Keratinocyte (primary cell): ENCODE measurements at regions not wholly inside any gene's neighbourhood (a gene's known extent, or its start where the extent isn't known, plus 50 kb on each side); places are given as distances from the start of the nearest gene placed in this dataset.

Experiments
- DNase-seq: peaks from one replicate; pipeline ENCODE4 v3.0.0-alpha.2; 2011; ENCODE audit warnings: low read depth, missing footprints, low spot score
- FAIRE-seq: peaks from 2 replicates; lab custom pipeline; 2011; peaks lifted over from hg19 to GRCh38; lab: Jason Lieb, UNC
- H2AFZ ChIP-seq: 2 replicates; pipeline ENCODE4 v1.6.0; 2012; ENCODE audit warnings: low read length, control low read depth, inconsistent platforms; ENCODE audit not compliant: control insufficient read depth
- H3K27ac ChIP-seq: 2 replicates; pipeline ENCODE4 v1.5.1; 2011; ENCODE audit warnings: low read length; ENCODE audit not compliant: control insufficient read depth, insufficient read depth
- H3K27me3 ChIP-seq: 3 replicates; pipeline ENCODE4 v1.6.0; 2011; ENCODE audit warnings: low read length; ENCODE audit not compliant: control insufficient read depth, insufficient read depth; ENCODE audit errors: extremely low read depth
- H3K36me3 ChIP-seq, 2 experiments: 2 replicates in 1 of 2; 3 replicates in 1 of 2; pipeline ENCODE4 v1.5.1; 2011; ENCODE audit warnings: low read length in 2 of 2, mild to moderate bottlenecking in 1 of 2; ENCODE audit not compliant: control insufficient read depth in 2 of 2, insufficient read depth in 2 of 2; ENCODE audit errors: extremely low read depth in 1 of 2
- H3K4me1 ChIP-seq: 3 replicates; pipeline ENCODE4 v1.5.1; 2011; ENCODE audit warnings: low read length; ENCODE audit not compliant: control insufficient read depth, insufficient read depth; ENCODE audit errors: extremely low read depth
- H3K4me2 ChIP-seq: 3 replicates; pipeline ENCODE4 v1.6.0; 2011; ENCODE audit warnings: low read depth, low read length; ENCODE audit not compliant: control insufficient read depth, insufficient read depth; ENCODE audit errors: extremely low read depth
- H3K4me3 ChIP-seq, 3 experiments: fragments of 200-600 bp in 1 of 3; sonication (generic) in 1 of 3; 2 replicates in 2 of 3; 3 replicates in 1 of 3; pipeline ENCODE4 v1.5.1; 2011 to 2016; ENCODE audit warnings: low read length in 3 of 3, mild to moderate bottlenecking in 3 of 3, control low read depth in 2 of 3, inconsistent platforms in 1 of 3, low read depth in 1 of 3, mixed read lengths in 1 of 3, mixed run types in 1 of 3, moderate library complexity in 1 of 3; ENCODE audit not compliant: control insufficient read depth in 2 of 3, insufficient read depth in 2 of 3; ENCODE audit errors: extremely low read depth in 1 of 3
- H3K79me2 ChIP-seq: 2 replicates; pipeline ENCODE4 v1.6.0; 2012; ENCODE audit warnings: low read length; ENCODE audit not compliant: control insufficient read depth, insufficient read depth
- H3K9ac ChIP-seq: 3 replicates; pipeline ENCODE4 v1.6.0; 2011; ENCODE audit warnings: low read length; ENCODE audit not compliant: control insufficient read depth, insufficient read depth; ENCODE audit errors: extremely low read depth
- H3K9me1 ChIP-seq: 3 replicates; pipeline ENCODE4 v1.6.0; 2011; ENCODE audit warnings: low read length; ENCODE audit not compliant: control insufficient read depth, insufficient read depth; ENCODE audit errors: extremely low read depth
- H3K9me3 ChIP-seq: 2 replicates; pipeline ENCODE4 v1.5.1; 2012; ENCODE audit warnings: low read depth, low read length; ENCODE audit not compliant: control insufficient read depth
- H4K20me1 ChIP-seq: 3 replicates; pipeline ENCODE4 v1.6.0; 2011; ENCODE audit warnings: low read length; ENCODE audit not compliant: control insufficient read depth, insufficient read depth; ENCODE audit errors: extremely low read depth
- CTCF ChIP-seq, 3 experiments: IDR thresholded peaks in 1 of 3; conservative IDR thresholded peaks in 1 of 3; optimal IDR thresholded peaks in 1 of 3; 2 replicates in 2 of 3; 3 replicates in 1 of 3; pipeline versions ENCODE3 to v1.5.1; 2011; ENCODE audit warnings: low read length in 3 of 3, mild to moderate bottlenecking in 3 of 3, moderate library complexity in 2 of 3, control low read depth in 1 of 3, inconsistent platforms in 1 of 3; ENCODE audit not compliant: insufficient read depth in 2 of 3; ENCODE audit errors: extremely low read depth in 1 of 3
- EZH2 ChIP-seq: IDR thresholded peaks from one replicate; pipeline ENCODE4 v1.6.1; 2012; ENCODE audit warnings: inconsistent platforms, mild to moderate bottlenecking, low read length, moderate library complexity
- dilution Hi-C: fragments of 300-500 bp; cut with MboI; formaldehyde crosslinking; loops from one replicate; pipeline ENCODE4 v1.7.0; 2020; ENCODE audit warnings: low sequenced_read_pairs; ENCODE audit not compliant: extremely low pct_ligation_motif_present

DNA sequence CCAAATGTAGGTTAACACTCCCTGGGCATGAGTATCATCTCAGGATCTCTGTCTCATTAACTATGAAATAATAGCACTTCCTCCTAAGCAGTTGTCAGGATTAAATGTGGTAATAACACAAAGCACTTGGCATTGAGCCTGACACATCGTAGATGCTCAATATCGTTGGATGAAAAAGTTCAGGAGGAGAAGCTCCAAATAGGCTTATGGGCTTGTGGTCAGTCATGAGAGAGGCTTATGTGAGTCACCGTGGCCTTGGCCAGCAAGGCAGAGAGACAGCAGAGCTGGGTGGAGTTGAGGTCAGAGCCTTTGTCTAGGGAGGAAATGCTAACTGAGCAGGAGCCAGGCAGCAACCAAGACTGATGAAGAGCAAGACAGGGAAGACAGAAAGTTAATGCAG lies 68.3 kb upstream of the PPM1B start:
- dilution Hi-C loops: no loop called here
- H3K27me3 ChIP-seq: no peaks in the 10 kb centered on the region
- H3K4me3 ChIP-seq: no peak overlapping the region
- DNase-seq (no peak), FAIRE-seq (no peak)
- TF ChIP-seq CTCF (optimal IDR thresholded peaks at IDR 0.05 in 1 of 3, IDR thresholded peaks at IDR 0.05 in 1 of 3, conservative IDR thresholded peaks at IDR 0.05 in 1 of 3; ENCODE audit: extremely low read depth in 1 of 3, insufficient read depth in 2 of 3, low read length in 3 of 3): no peak
- TF ChIP-seq EZH2: no peak
- H2AFZ ChIP-seq: no peak overlapping the region
- no peak overlapping the region for H3K27ac ChIP-seq
- no peaks in the 10 kb centered on the region for H4K20me1 ChIP-seq
- no peaks in the 10 kb centered on the region for H3K4me1 ChIP-seq
- H3K9me1 ChIP-seq: no peaks in the 10 kb centered on the region
- H3K36me3 ChIP-seq: no peaks in the 10 kb centered on the region
- H3K79me2 ChIP-seq: no peaks in the 10 kb centered on the region
- no peak overlapping the region for H3K9ac ChIP-seq
- H3K9me3 ChIP-seq: no peaks in the 10 kb centered on the region
- H3K4me2 ChIP-seq: no peak overlapping the region

DNA sequence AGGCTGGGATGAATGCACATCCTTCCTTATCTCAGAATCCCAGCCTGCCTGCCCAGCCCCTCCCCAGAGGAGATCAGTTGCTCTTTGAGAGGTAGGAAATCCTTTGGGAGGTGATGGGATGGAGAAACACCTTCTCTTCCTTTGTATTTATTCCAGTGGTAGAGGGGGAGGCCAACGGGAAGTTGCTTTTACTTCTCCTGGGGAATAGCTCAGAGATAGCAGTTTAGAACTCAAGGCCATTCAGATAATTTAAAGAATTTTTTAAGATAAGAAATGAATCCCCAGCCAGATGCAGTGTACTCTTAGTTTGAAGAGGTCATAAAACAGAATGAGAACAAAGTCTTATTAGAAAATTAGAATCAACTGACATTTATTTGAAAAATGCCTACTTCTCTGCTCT lies 67.4 kb upstream of the PPM1B start:
- DNase-seq: no peak
- Histone ChIP-seq H3K4me1 (no peaks in the 10 kb centered on the region), H2AFZ (no peak overlapping the region), H3K27ac (no peak overlapping the region), H3K9me1 (no peaks in the 10 kb centered on the region), H3K4me3 (no peak overlapping the region), H3K9ac (no peak overlapping the region), H3K36me3 (no peaks in the 10 kb centered on the region), H3K79me2 (no peaks in the 10 kb centered on the region), H4K20me1 (no peaks in the 10 kb centered on the region), H3K27me3 (no peaks in the 10 kb centered on the region), H3K4me2 (no peak overlapping the region), H3K9me3 (no peaks in the 10 kb centered on the region)
- FAIRE-seq: no peak
- TF ChIP-seq CTCF (optimal IDR thresholded peaks at IDR 0.05 in 1 of 3, IDR thresholded peaks at IDR 0.05 in 1 of 3, conservative IDR thresholded peaks at IDR 0.05 in 1 of 3; ENCODE audit: extremely low read depth in 1 of 3, insufficient read depth in 2 of 3, low read length in 3 of 3): no peak
- TF ChIP-seq EZH2: no peak
- dilution Hi-C loops: no loop called here
